ENCODE measurements at regions not wholly inside any gene's neighbourhood (a gene's known extent, or its start where the extent isn't known, plus 50 kb on each side); places are given as distances from the start of the nearest gene placed in this dataset.

- TF ChIP-seq CTCF (conservative IDR thresholded peaks at IDR 0.05; ENCODE audit: low read length) (no peak), EZH2phosphoT487 (IDR thresholded peaks at IDR 0.05; ENCODE audit: borderline replicate concordance, low read depth, low read length) (no peak)
Observed at GRCh38 chr7:46999866-47000265, 582.0 kb downstream of the TNS3 start.
